Natural killer cell treated with Interleukin-12 subunit alpha and Interleukin-12 subunit beta and Interleukin-15 and Interleukin-18, amount 100 ng/mL, for 72 hours (primary cell): ENCODE measurements at regions not wholly inside any gene's neighbourhood (a gene's known extent, or its start where the extent isn't known, plus 50 kb on each side); places are given as distances from the start of the nearest gene placed in this dataset.

Experiments
- ATAC-seq, 2 donors: fragments of 150-1000 bp; cut with Tn5 transposase in 1 of 2; sonication (Bioruptor Pico), chemical (Tn5 transposase) in 1 of 2; 2 replicates each; pipeline ENCODE4 v1.10.0; 2021
- DNase-seq: peaks from one replicate; pipeline ENCODE4 v3.0.0; 2022; ENCODE audit warnings: low spot score
- H3K27ac Mint-ChIP-seq, 2 donors: 1 replicate in 1 of 2; 2 replicates in 1 of 2; pipeline ENCODE4 v1.8.0; 2022; ENCODE audit warnings: mixed read lengths in 2 of 2, mild to moderate bottlenecking in 1 of 2, moderate library complexity in 1 of 2
- H3K27me3 Mint-ChIP-seq, 2 donors: 1 replicate in 1 of 2; 2 replicates in 1 of 2; pipeline ENCODE4 v1.8.0; 2022; ENCODE audit warnings: mixed read lengths in 2 of 2
- H3K36me3 Mint-ChIP-seq: one replicate; pipeline ENCODE4 v1.8.0; 2022; ENCODE audit warnings: mixed read lengths
- H3K4me1 Mint-ChIP-seq, 2 donors: 1 replicate in 1 of 2; 2 replicates in 1 of 2; pipeline ENCODE4 v1.8.0; 2022; ENCODE audit warnings: low read depth in 2 of 2, mixed read lengths in 2 of 2, mild to moderate bottlenecking in 1 of 2
- H3K4me3 Mint-ChIP-seq: one replicate; pipeline ENCODE4 v1.8.0; 2022; ENCODE audit warnings: mixed read lengths
- H3K9me3 Mint-ChIP-seq: 2 replicates; pipeline ENCODE4 v1.8.0; 2022; ENCODE audit warnings: mixed read lengths

GRCh38 chr6:97850458-97851212, 567.6 kb upstream of the MMS22L start:
- Mint-ChIP-seq H3K27me3 (no peaks in the 10 kb centered on the region), H3K9me3 (no peaks in the 10 kb centered on the region)

GRCh38 chr6:97863697-97864096, 580.7 kb upstream of the MMS22L start:
- Mint-ChIP-seq H3K4me1 (no peaks in the 10 kb centered on the region), H3K27ac (no peak overlapping the region), H3K4me3 (no peak overlapping the region), H3K27me3 (no peaks in the 10 kb centered on the region), H3K36me3 (no peaks in the 10 kb centered on the region), H3K9me3 (no peaks in the 10 kb centered on the region)
- no peak for ATAC-seq
- no peak for DNase-seq

More at GRCh38 chr6:97850458-97851212, 567.6 kb upstream of the MMS22L start:
- Mint-ChIP-seq H3K4me3 (no peak overlapping the region), H3K27ac (no peak overlapping the region), H3K4me1 (no peaks in the 10 kb centered on the region), H3K36me3 (no peaks in the 10 kb centered on the region)
- ATAC-seq = no peak
- DNase-seq = no peak

- Mint-ChIP-seq H3K27me3 (no peaks in the 10 kb centered on the region), H3K4me3 (no peak overlapping the region), H3K36me3 (no peaks in the 10 kb centered on the region), H3K27ac (no peak overlapping the region), H3K4me1 (no peaks in the 10 kb centered on the region), H3K9me3 (no peaks in the 10 kb centered on the region)
- no peak for DNase-seq
- ATAC-seq = no peak
Observed at GRCh38 chr6:97864366-97864765, 581.4 kb upstream of the MMS22L start.

- no peaks in the 10 kb centered on the region for H3K9me3 Mint-ChIP-seq
- ATAC-seq = no peak
- no peak for DNase-seq
- H3K27me3 Mint-ChIP-seq = no peaks in the 10 kb centered on the region
- no peaks in the 10 kb centered on the region for H3K36me3 Mint-ChIP-seq
- no peaks in the 10 kb centered on the region for H3K4me1 Mint-ChIP-seq
- no peak overlapping the region for H3K4me3 Mint-ChIP-seq
- no peak overlapping the region for H3K27ac Mint-ChIP-seq
Observed at GRCh38 chr6:97864826-97865225, 581.8 kb upstream of the MMS22L start.

DNA sequence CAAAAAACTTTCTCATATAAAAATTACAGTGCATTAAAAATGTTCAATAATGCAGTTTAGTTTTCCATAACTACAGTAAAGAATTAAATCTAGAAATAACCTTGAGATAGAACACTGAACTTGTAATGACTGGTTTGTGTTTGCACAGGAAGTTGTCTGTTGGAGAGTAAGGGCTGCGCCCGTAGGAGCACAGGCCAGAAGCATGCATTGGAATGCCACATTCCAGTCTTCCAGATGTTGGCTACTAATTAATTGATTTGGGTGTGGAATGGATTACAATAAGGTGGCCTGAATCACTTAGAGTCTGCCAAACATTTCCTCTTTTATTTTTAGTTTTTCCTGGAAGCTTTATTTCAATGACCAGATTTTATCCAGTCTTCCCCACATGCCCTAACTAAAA, 582.6 kb upstream of the MMS22L start:
- no peaks in the 10 kb centered on the region for H3K36me3 Mint-ChIP-seq
- H3K27ac Mint-ChIP-seq = no peak overlapping the region
- ATAC-seq (no peak), DNase-seq (no peak)
- no peaks in the 10 kb centered on the region for H3K4me1 Mint-ChIP-seq
- H3K27me3 Mint-ChIP-seq = no peaks in the 10 kb centered on the region
- H3K4me3 Mint-ChIP-seq = no peak overlapping the region
- no peaks in the 10 kb centered on the region for H3K9me3 Mint-ChIP-seq

GRCh38 chr6:97866616-97867015, 583.6 kb upstream of the MMS22L start:
- no peak for DNase-seq
- no peaks in the 10 kb centered on the region for H3K9me3 Mint-ChIP-seq
- no peak for ATAC-seq
- no peaks in the 10 kb centered on the region for H3K4me1 Mint-ChIP-seq
- no peak overlapping the region for H3K27ac Mint-ChIP-seq
- H3K27me3 Mint-ChIP-seq = no peaks in the 10 kb centered on the region
- H3K36me3 Mint-ChIP-seq = no peaks in the 10 kb centered on the region
- no peak overlapping the region for H3K4me3 Mint-ChIP-seq

DNA sequence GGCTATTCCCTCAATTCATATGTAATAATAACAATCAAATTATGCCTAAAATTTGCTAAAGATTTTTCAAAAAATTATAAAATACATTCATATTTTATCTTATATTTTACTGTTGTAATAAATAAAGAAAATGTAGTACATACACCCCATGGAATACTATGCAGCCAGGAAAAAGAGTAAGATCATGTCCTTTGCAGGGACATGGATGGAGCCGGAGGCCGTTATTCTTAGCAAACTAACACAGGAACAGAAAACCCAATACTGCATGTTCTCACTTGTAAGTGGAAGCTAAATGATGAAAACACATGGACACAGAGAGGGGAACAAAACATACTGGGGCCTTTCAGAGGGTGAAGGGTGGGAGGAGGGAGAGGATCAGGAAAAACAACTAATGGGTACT, 584.2 kb upstream of the MMS22L start:
- ATAC-seq (no peak), DNase-seq (no peak)
- Mint-ChIP-seq H3K27ac (no peak overlapping the region), H3K36me3 (no peaks in the 10 kb centered on the region), H3K9me3 (no peaks in the 10 kb centered on the region), H3K27me3 (no peaks in the 10 kb centered on the region), H3K4me3 (no peak overlapping the region), H3K4me1 (no peaks in the 10 kb centered on the region)

DNA sequence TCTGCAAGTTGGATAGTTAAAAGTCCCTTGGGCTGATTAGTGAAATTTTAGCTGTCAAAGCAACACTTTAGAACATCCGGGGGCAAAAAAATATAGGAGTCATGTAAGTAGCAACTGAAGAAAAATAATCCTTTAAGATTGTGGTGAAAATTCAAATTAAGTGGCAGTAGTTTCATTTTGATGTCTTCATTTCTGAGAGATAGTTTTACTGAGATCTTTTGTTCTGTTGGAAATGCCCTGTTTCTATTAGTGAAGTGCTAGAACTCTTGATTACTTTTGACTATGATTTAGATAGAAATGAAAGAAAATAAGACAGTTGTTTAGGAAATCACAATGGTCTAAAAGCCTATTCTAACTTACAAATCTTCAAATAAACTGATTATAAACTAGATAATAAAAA, 587.3 kb upstream of the MMS22L start:
- Mint-ChIP-seq H3K27ac (no peak overlapping the region), H3K27me3 (no peaks in the 10 kb centered on the region), H3K9me3 (no peaks in the 10 kb centered on the region), H3K4me3 (no peak overlapping the region), H3K4me1 (no peaks in the 10 kb centered on the region), H3K36me3 (no peaks in the 10 kb centered on the region)
- ATAC-seq = no peak
- no peak for DNase-seq

- DNase-seq = no peak
- H3K27ac Mint-ChIP-seq = no peak overlapping the region
- H3K4me3 Mint-ChIP-seq = no peak overlapping the region
- H3K9me3 Mint-ChIP-seq = peaks cover 4% of the 10 kb centered on the region
- no peak for ATAC-seq
- H3K4me1 Mint-ChIP-seq = no peaks in the 10 kb centered on the region
- no peaks in the 10 kb centered on the region for H3K36me3 Mint-ChIP-seq
- H3K27me3 Mint-ChIP-seq = no peaks in the 10 kb centered on the region
Observed at GRCh38 chr6:97876711-97877110, 593.7 kb upstream of the MMS22L start.

DNA sequence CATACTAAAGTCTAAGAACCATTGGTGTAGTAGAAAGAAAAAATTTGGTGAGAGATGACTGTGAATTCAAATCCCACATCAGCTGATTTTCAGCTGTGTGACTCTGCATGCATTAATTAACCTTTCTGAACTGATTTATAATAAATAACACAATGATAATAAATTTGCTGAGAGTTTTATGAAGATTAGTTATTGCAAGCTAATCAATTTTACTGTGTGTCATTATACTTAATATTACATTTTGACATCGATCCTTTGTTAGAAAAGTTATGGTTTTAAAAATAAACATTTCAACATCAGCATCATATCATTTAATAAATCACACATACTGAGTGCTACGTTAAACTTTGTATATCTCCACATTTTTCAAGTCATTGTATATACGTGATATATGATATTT, 599.7 kb upstream of the MMS22L start:
- Mint-ChIP-seq H3K4me1 (no peaks in the 10 kb centered on the region), H3K4me3 (no peak overlapping the region), H3K36me3 (no peaks in the 10 kb centered on the region), H3K9me3 (peaks cover 4% of the 10 kb centered on the region), H3K27ac (no peak overlapping the region), H3K27me3 (no peaks in the 10 kb centered on the region)
- ATAC-seq (no peak), DNase-seq (no peak)

DNA sequence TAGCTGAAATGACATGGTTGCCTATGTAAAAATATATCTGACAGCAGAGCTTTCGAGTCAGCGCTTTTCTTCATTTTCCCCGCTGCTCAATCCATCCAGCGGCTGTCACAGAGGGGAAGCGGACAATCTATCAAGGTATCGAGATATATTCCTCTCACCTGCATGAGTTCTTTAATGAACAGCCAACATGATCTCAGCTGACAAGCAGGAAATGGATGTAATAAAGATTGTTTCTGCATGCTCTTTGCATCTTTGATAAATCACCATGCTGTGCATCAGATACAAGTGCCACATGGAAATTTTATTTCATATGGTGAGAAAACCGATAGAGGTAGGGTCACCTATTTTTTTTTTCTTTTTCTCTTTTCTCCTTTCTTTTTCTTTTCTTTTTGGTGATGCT, 602.3 kb upstream of the MMS22L start:
- no peaks in the 10 kb centered on the region for H3K27me3 Mint-ChIP-seq
- ATAC-seq = no peak
- no peaks in the 10 kb centered on the region for H3K36me3 Mint-ChIP-seq
- no peak overlapping the region for H3K4me3 Mint-ChIP-seq
- no peaks in the 10 kb centered on the region for H3K4me1 Mint-ChIP-seq
- no peaks in the 10 kb centered on the region for H3K9me3 Mint-ChIP-seq
- DNase-seq = no peak
- no peak overlapping the region for H3K27ac Mint-ChIP-seq

DNA sequence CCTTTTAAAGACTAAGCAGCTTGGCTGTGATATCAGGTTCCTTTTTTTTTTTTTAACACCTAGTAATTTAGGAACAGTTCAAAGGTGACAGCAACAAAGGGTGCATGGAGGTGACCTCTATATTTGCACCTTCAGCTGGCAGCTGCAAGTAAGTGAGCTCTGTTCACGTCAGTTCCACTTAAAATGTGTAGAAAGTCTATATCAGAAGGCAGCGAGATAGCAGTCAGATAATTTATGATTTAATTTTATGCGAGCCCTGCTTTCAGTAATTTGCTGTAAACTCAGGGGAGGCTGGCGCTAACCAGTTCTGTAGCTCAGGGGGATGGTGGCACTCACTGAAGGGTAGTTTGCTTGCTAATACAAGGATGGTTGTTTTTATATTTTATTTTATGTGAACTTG, 602.8 kb upstream of the MMS22L start:
- H3K36me3 Mint-ChIP-seq = no peaks in the 10 kb centered on the region

DNA sequence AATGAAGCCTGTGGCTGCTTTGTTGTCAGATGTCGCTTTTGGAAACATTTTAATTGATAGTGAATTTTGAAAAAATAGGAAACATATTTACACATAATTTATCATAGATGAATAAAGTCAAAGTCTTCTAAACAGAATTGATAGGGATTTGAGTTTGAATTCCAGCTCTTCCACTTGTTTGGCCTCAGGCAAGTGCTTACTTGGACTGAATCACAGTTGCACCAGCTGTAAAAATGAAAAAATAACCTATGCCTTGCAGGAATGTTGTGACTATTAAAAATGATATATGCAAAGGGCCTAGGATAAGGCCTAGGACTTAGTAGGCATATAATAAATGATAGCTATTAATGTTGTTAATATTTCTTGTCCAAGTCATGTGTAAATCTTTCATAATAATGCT, 618.5 kb upstream of the MMS22L start:
- ATAC-seq (no peak), DNase-seq (no peak)
- Mint-ChIP-seq H3K36me3 (peaks cover 4% of the 10 kb centered on the region), H3K9me3 (peaks cover 4% of the 10 kb centered on the region), H3K27me3 (no peaks in the 10 kb centered on the region), H3K4me3 (no peak overlapping the region), H3K4me1 (no peaks in the 10 kb centered on the region), H3K27ac (no peak overlapping the region)

More for the DNA sequence above, 602.8 kb upstream of the MMS22L start:
- Mint-ChIP-seq H3K4me1 (no peaks in the 10 kb centered on the region), H3K27me3 (no peaks in the 10 kb centered on the region), H3K4me3 (no peak overlapping the region), H3K27ac (no peak overlapping the region), H3K9me3 (no peaks in the 10 kb centered on the region)
- ATAC-seq = no peak
- DNase-seq = no peak

DNA sequence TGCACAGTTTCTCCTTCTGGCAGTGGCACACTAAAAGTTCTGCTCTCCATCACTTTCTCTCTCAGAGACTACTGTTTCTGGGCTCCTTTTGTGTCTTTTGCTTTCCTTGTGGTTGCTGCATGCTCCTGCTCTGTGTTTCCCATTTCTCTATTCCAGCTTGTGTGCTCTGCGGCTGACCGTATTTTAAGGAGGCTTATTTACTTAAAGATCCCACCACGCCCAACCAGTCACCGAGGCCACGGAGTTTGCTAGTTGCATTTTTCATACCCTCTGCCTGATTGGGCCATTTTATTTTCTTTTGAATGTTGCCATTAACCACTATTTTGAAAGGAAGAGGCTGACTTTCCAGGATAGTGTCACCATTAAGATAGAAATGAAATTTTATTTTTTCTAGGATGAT, 626.4 kb upstream of the MMS22L start:
- Mint-ChIP-seq H3K36me3 (peaks cover 4% of the 10 kb centered on the region), H3K27ac (no peak overlapping the region), H3K27me3 (no peaks in the 10 kb centered on the region), H3K9me3 (peaks cover 15% of the 10 kb centered on the region), H3K4me3 (no peak overlapping the region), H3K4me1 (no peaks in the 10 kb centered on the region)
- ATAC-seq = no peak
- no peak for DNase-seq

DNA sequence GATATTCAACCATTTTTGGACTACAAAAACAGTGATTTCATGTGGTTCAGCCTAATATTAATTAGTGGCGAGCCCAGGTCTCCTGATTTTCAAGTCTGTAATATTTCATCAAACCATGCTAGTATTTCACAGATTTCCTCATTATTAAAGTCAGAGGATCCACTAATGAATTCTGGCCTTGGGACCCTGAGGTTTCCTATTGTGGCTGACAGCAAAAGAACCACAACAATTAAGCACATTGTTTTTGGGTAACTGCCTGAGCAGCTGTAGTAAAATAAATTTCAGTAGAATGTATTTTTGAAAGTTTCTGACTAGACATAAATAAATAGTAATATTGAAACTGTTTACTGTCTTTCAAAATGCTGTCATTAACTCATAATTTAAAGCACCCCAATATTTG, 630.7 kb upstream of the MMS22L start:
- ATAC-seq = no peak
- Mint-ChIP-seq H3K27me3 (no peaks in the 10 kb centered on the region), H3K4me3 (no peak overlapping the region), H3K36me3 (no peaks in the 10 kb centered on the region), H3K27ac (no peak overlapping the region), H3K9me3 (peaks cover 11% of the 10 kb centered on the region), H3K4me1 (no peaks in the 10 kb centered on the region)
- no peak for DNase-seq
